ENCODE measurements at regions not wholly inside any gene's neighbourhood (a gene's known extent, or its start where the extent isn't known, plus 50 kb on each side); places are given as distances from the start of the nearest gene placed in this dataset.

DNA sequence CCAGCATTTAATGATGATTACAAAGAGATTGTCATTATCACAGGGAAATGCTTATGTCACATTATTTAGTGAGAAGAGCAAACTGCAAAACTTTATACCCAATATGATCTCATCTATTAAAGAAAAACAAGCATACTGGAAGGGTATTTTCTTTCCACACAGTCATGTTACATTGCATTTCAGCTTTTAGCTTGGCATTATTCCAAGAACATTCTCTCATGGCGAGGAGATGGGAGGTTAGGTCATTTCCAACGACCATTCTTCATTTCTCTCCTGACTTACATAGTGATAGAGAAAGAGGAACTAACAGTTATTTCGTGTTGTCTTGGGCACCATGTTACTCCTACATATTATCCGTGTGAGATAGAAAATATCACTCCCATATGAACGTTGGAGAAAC lies 309.4 kb upstream of the XYLT1 start:
- peaks cover 0 to 7% (median 0%) of the 10 kb centered on the region in 3 donors for H3K9me3 ChIP-seq (ENCODE audit: control extremely low read depth in 1 of 3, control insufficient read depth in 2 of 3, insufficient read depth in 1 of 3, low read length in 2 of 3)
- no peaks in the 10 kb centered on the region for H3K4me1 ChIP-seq (ENCODE audit: control insufficient read depth in 2 of 2, insufficient read depth in 2 of 2, low read length in 2 of 2)
- intact Hi-C loops (cut with micrococcal nuclease), result no loop called here
- DNase-seq (no peak), ATAC-seq (ENCODE audit: low read depth) (no peak)
- no peak overlapping the region for H3K4me2 ChIP-seq (replicated peaks; ENCODE audit: low read depth, low read length, poor library complexity, severe bottlenecking)
- H3K9me3 Mint-ChIP-seq (ENCODE audit: insufficient read depth), result peaks cover 5% of the 10 kb centered on the region
- H3K4me1 Mint-ChIP-seq, result no peaks in the 10 kb centered on the region
- peaks cover 15% of the 10 kb centered on the region for H3K27me3 Mint-ChIP-seq
- POLR2A ChIA-PET, result no interaction called here
- no peak overlapping the region for H3K27ac ChIP-seq (ENCODE audit: low read length in 2 of 2)
- H3K4me3 Mint-ChIP-seq, result no peak overlapping the region
- peaks cover 0 to 12% (median 0%) of the 10 kb centered on the region in 4 experiments for H3K27me3 ChIP-seq (replicated peaks in 1 of 4; ENCODE audit: control extremely low read depth in 1 of 4, control insufficient read depth in 3 of 4, insufficient read depth in 4 of 4, low read length in 3 of 4)
- H3K4me3 ChIP-seq (ENCODE audit: control extremely low read depth in 1 of 5, extremely low read depth in 1 of 5, insufficient read depth in 1 of 5, low read depth in 2 of 5, low read length in 4 of 5), result no peak overlapping the region
- TF ChIP-seq, protein P1, sequence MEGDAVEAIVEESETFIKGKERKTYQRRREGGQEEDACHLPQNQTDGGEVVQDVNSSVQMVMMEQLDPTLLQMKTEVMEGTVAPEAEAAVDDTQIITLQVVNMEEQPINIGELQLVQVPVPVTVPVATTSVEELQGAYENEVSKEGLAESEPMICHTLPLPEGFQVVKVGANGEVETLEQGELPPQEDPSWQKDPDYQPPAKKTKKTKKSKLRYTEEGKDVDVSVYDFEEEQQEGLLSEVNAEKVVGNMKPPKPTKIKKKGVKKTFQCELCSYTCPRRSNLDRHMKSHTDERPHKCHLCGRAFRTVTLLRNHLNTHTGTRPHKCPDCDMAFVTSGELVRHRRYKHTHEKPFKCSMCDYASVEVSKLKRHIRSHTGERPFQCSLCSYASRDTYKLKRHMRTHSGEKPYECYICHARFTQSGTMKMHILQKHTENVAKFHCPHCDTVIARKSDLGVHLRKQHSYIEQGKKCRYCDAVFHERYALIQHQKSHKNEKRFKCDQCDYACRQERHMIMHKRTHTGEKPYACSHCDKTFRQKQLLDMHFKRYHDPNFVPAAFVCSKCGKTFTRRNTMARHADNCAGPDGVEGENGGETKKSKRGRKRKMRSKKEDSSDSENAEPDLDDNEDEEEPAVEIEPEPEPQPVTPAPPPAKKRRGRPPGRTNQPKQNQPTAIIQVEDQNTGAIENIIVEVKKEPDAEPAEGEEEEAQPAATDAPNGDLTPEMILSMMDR (IDR thresholded peaks at IDR 0.05), result no peak
- TF ChIP-seq EZH2 (IDR thresholded peaks at IDR 0.05; ENCODE audit: borderline replicate concordance, insufficient read depth, low read depth, low read length, poor library complexity, severe bottlenecking), result no peak
- no peaks in the 10 kb centered on the region for H3K79me2 ChIP-seq (ENCODE audit: control insufficient read depth, insufficient read depth, low read length)
- no peak overlapping the region for H3K27ac Mint-ChIP-seq
- no peaks in the 10 kb centered on the region for H3K36me3 ChIP-seq (replicated peaks in 1 of 2; ENCODE audit: control extremely low read depth in 1 of 2, control insufficient read depth in 1 of 2, extremely low read depth in 1 of 2, insufficient read depth in 2 of 2, low read length in 1 of 2)
- H4K20me1 ChIP-seq (ENCODE audit: control insufficient read depth, insufficient read depth, low read length, poor library complexity, severe bottlenecking), result no peaks in the 10 kb centered on the region
- no peak overlapping the region for H3K9ac ChIP-seq (ENCODE audit: low read length)
- CTCF ChIA-PET, result no interaction called here
- no CpG with 5 or more reads among the region's 5 CpGs for WGBS (ENCODE audit: insufficient coverage)
- no peak overlapping the region for H2AFZ ChIP-seq (ENCODE audit: insufficient read depth, low read depth, low read length, poor library complexity, severe bottlenecking)

DNA sequence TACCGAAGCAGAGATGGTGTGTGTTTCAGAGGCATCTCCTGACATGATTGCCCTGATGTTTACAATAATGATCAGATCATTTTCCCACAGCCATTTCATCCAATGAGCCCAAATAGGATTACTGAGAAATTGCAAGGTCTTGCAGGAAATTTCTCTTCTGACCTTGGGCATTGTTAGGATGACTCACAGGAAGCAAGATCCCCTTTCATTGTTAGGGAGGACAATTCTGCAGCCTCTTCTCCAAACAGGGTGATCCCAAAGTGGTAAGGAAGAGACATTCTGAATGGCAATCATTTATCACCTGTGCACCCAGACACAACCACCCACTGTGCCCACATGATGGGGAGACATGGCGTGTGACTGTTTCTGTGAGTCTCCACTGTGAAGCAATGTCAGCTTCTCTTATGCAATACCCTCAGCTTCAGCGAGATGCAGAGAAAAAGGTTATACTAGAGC lies 306.7 kb upstream of the XYLT1 start:
- peaks cover 5% of the 10 kb centered on the region for H3K9me3 Mint-ChIP-seq (ENCODE audit: insufficient read depth)
- Histone ChIP-seq H3K4me1 (ENCODE audit: control insufficient read depth in 2 of 2, insufficient read depth in 2 of 2, low read length in 2 of 2) (no peaks in the 10 kb centered on the region), H4K20me1 (ENCODE audit: control insufficient read depth, insufficient read depth, low read length, poor library complexity, severe bottlenecking) (no peaks in the 10 kb centered on the region), H3K36me3 (replicated peaks in 1 of 2; ENCODE audit: control extremely low read depth in 1 of 2, control insufficient read depth in 1 of 2, extremely low read depth in 1 of 2, insufficient read depth in 2 of 2, low read length in 1 of 2) (no peaks in the 10 kb centered on the region), H3K4me2 (replicated peaks; ENCODE audit: low read depth, low read length, poor library complexity, severe bottlenecking) (no peak overlapping the region), H3K27ac (ENCODE audit: low read length in 2 of 2) (no peak overlapping the region), H3K9ac (ENCODE audit: low read length) (no peak overlapping the region), H2AFZ (ENCODE audit: insufficient read depth, low read depth, low read length, poor library complexity, severe bottlenecking) (no peak overlapping the region), H3K9me3 (ENCODE audit: control extremely low read depth in 1 of 3, control insufficient read depth in 2 of 3, insufficient read depth in 1 of 3, low read length in 2 of 3) (peaks cover 0 to 10% (median 0%) of the 10 kb centered on the region in 3 donors), H3K4me3 (ENCODE audit: control extremely low read depth in 1 of 5, extremely low read depth in 1 of 5, insufficient read depth in 1 of 5, low read depth in 2 of 5, low read length in 4 of 5) (no peak overlapping the region), H3K79me2 (ENCODE audit: control insufficient read depth, insufficient read depth, low read length) (no peaks in the 10 kb centered on the region), H3K27me3 (replicated peaks in 1 of 4; ENCODE audit: control extremely low read depth in 1 of 4, control insufficient read depth in 3 of 4, insufficient read depth in 4 of 4, low read length in 3 of 4) (peaks cover 0 to 3% (median 0%) of the 10 kb centered on the region in 4 experiments)
- TF ChIP-seq, protein P1 (IDR thresholded peaks at IDR 0.05), result no peak
- TF ChIP-seq EZH2 (IDR thresholded peaks at IDR 0.05; ENCODE audit: borderline replicate concordance, insufficient read depth, low read depth, low read length, poor library complexity, severe bottlenecking), result no peak
- peaks cover 22% of the 10 kb centered on the region for H3K27me3 Mint-ChIP-seq
- H3K4me3 Mint-ChIP-seq, result no peak overlapping the region
- DNase-seq (no peak), ATAC-seq (ENCODE audit: low read depth) (no peak)
- ChIA-PET POLR2A (no interaction called here), CTCF (no interaction called here)
- no peak overlapping the region for H3K27ac Mint-ChIP-seq
- H3K4me1 Mint-ChIP-seq, result no peaks in the 10 kb centered on the region
- 67% methylated on average over 1 of the region's 3 CpGs for WGBS (ENCODE audit: insufficient coverage)
- intact Hi-C loops (cut with micrococcal nuclease), result no loop called here

All from B cell (primary cell).